NB4 (cell line): ENCODE measurements at regions not wholly inside any gene's neighbourhood (a gene's known extent, or its start where the extent isn't known, plus 50 kb on each side); places are given as distances from the start of the nearest gene placed in this dataset.

ENCODE experiments used
- POLR2A ChIP-seq: IDR thresholded peaks from 2 replicates; pipeline ENCODE4 v1.6.1; 2011; ENCODE audit warnings: mild to moderate bottlenecking; ENCODE audit not compliant: insufficient read length; ENCODE audit errors: extremely low read depth
- TF ChIP-seq, protein P1 (sequence below): IDR thresholded peaks from one replicate; pipeline ENCODE4 v1.5.1; 2012; ENCODE audit warnings: low read depth, low read length
- TF ChIP-seq, protein P2 (sequence below): IDR thresholded peaks from 2 replicates; pipeline ENCODE4 v1.6.1; 2011; ENCODE audit warnings: low read depth, low read length

DNA sequence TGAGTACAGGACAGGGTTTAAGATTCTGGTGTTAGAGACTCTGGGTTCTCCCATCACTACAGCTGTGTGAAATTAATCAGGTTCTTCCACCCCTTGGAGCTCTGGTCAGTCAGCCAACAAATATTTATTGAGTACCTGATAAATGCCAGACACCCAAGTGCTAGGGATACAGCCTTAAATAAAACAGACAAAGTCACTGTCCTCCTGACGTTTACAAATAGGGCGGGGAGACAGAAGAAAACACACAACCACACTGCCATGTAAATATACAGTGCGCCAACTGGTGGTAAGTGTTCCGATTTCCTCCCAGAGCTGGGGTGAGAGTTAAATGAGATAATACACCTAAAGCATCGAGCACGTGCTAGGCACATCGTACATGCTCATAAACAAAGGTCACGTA lies 121.0 kb downstream of the COPRS start:
- TF ChIP-seq, protein P1, sequence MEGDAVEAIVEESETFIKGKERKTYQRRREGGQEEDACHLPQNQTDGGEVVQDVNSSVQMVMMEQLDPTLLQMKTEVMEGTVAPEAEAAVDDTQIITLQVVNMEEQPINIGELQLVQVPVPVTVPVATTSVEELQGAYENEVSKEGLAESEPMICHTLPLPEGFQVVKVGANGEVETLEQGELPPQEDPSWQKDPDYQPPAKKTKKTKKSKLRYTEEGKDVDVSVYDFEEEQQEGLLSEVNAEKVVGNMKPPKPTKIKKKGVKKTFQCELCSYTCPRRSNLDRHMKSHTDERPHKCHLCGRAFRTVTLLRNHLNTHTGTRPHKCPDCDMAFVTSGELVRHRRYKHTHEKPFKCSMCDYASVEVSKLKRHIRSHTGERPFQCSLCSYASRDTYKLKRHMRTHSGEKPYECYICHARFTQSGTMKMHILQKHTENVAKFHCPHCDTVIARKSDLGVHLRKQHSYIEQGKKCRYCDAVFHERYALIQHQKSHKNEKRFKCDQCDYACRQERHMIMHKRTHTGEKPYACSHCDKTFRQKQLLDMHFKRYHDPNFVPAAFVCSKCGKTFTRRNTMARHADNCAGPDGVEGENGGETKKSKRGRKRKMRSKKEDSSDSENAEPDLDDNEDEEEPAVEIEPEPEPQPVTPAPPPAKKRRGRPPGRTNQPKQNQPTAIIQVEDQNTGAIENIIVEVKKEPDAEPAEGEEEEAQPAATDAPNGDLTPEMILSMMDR = no peak
- TF ChIP-seq, protein P2, sequence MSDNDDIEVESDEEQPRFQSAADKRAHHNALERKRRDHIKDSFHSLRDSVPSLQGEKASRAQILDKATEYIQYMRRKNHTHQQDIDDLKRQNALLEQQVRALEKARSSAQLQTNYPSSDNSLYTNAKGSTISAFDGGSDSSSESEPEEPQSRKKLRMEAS = no peak
- TF ChIP-seq POLR2A = no peak
